ENCODE measurements at regions not wholly inside any gene's neighbourhood (a gene's known extent, or its start where the extent isn't known, plus 50 kb on each side); places are given as distances from the start of the nearest gene placed in this dataset.

GRCh38 chr14:62436261-62436660 is 609.0 kb downstream of the KCNH5 start:
- H3K27ac ChIP-seq (ENCODE audit: insufficient read depth, low read depth, low read length, poor library complexity, severe bottlenecking), result no peak overlapping the region
- H3K27me3 ChIP-seq (ENCODE audit: control insufficient read depth, insufficient read depth, low read length, poor library complexity, severe bottlenecking), result no peaks in the 10 kb centered on the region
- 53% methylated on average over 2 of the region's 2 CpGs for WGBS, 2 experiments
- no peaks in the 10 kb centered on the region for H3K4me1 ChIP-seq (ENCODE audit: control insufficient read depth, insufficient read depth, low read length)
- H3K9me3 ChIP-seq (ENCODE audit: control insufficient read depth, low read length), result peaks cover 6% of the 10 kb centered on the region
- H3K36me3 ChIP-seq (ENCODE audit: control insufficient read depth, insufficient read depth, low read length), result no peaks in the 10 kb centered on the region
- no peak overlapping the region for H3K4me3 ChIP-seq (ENCODE audit: insufficient read depth, low read depth, low read length)

GRCh38 chr14:62439210-62439609 is 606.0 kb downstream of the KCNH5 start:
- Histone ChIP-seq H3K4me1 (ENCODE audit: control insufficient read depth, insufficient read depth, low read length) (no peaks in the 10 kb centered on the region), H3K4me3 (ENCODE audit: insufficient read depth, low read depth, low read length) (no peak overlapping the region), H3K27me3 (ENCODE audit: control insufficient read depth, insufficient read depth, low read length, poor library complexity, severe bottlenecking) (no peaks in the 10 kb centered on the region), H3K36me3 (ENCODE audit: control insufficient read depth, insufficient read depth, low read length) (no peaks in the 10 kb centered on the region), H3K9me3 (ENCODE audit: control insufficient read depth, low read length) (peaks cover 6% of the 10 kb centered on the region), H3K27ac (ENCODE audit: insufficient read depth, low read depth, low read length, poor library complexity, severe bottlenecking) (no peak overlapping the region)
- 88 to 92% methylated on average over 2 of the region's 2 CpGs for WGBS, 2 experiments

- Histone ChIP-seq H3K9me3 (ENCODE audit: control insufficient read depth, low read length) (peaks cover 6% of the 10 kb centered on the region), H3K27ac (ENCODE audit: insufficient read depth, low read depth, low read length, poor library complexity, severe bottlenecking) (no peak overlapping the region), H3K4me3 (ENCODE audit: insufficient read depth, low read depth, low read length) (no peak overlapping the region), H3K4me1 (ENCODE audit: control insufficient read depth, insufficient read depth, low read length) (no peaks in the 10 kb centered on the region), H3K36me3 (ENCODE audit: control insufficient read depth, insufficient read depth, low read length) (no peaks in the 10 kb centered on the region), H3K27me3 (ENCODE audit: control insufficient read depth, insufficient read depth, low read length, poor library complexity, severe bottlenecking) (no peaks in the 10 kb centered on the region)
- WGBS, 2 experiments, result 91 to 92% methylated on average over 3 of the region's 3 CpGs
Observed at GRCh38 chr14:62443796-62444195, 601.5 kb downstream of the KCNH5 start.

- no peak overlapping the region for H3K4me3 ChIP-seq (ENCODE audit: insufficient read depth, low read depth, low read length)
- H3K4me1 ChIP-seq (ENCODE audit: control insufficient read depth, insufficient read depth, low read length), result no peaks in the 10 kb centered on the region
- whole genome bisulfite sequencing, 2 experiments, result 60 to 68% methylated on average over 4 of the region's 4 CpGs
- H3K36me3 ChIP-seq (ENCODE audit: control insufficient read depth, insufficient read depth, low read length), result no peaks in the 10 kb centered on the region
- H3K27ac ChIP-seq (ENCODE audit: insufficient read depth, low read depth, low read length, poor library complexity, severe bottlenecking), result no peak overlapping the region
- H3K27me3 ChIP-seq (ENCODE audit: control insufficient read depth, insufficient read depth, low read length, poor library complexity, severe bottlenecking), result no peaks in the 10 kb centered on the region
- H3K9me3 ChIP-seq (ENCODE audit: control insufficient read depth, low read length), result no peaks in the 10 kb centered on the region
Observed at GRCh38 chr14:62445570-62445969, 599.7 kb downstream of the KCNH5 start.

GRCh38 chr14:62451221-62451620 is 594.0 kb downstream of the KCNH5 start:
- H3K36me3 ChIP-seq (ENCODE audit: control insufficient read depth, insufficient read depth, low read length), result no peaks in the 10 kb centered on the region
- no peak overlapping the region for H3K4me3 ChIP-seq (ENCODE audit: insufficient read depth, low read depth, low read length)
- no peaks in the 10 kb centered on the region for H3K9me3 ChIP-seq (ENCODE audit: control insufficient read depth, low read length)
- no peak overlapping the region for H3K27ac ChIP-seq (ENCODE audit: insufficient read depth, low read depth, low read length, poor library complexity, severe bottlenecking)
- 94 to 97% methylated on average over 3 of the region's 3 CpGs for WGBS, 2 experiments
- no peaks in the 10 kb centered on the region for H3K4me1 ChIP-seq (ENCODE audit: control insufficient read depth, insufficient read depth, low read length)
- H3K27me3 ChIP-seq (ENCODE audit: control insufficient read depth, insufficient read depth, low read length, poor library complexity, severe bottlenecking), result no peaks in the 10 kb centered on the region

- Histone ChIP-seq H3K4me3 (ENCODE audit: insufficient read depth, low read depth, low read length) (no peak overlapping the region), H3K36me3 (ENCODE audit: control insufficient read depth, insufficient read depth, low read length) (no peaks in the 10 kb centered on the region), H3K9me3 (ENCODE audit: control insufficient read depth, low read length) (no peaks in the 10 kb centered on the region), H3K27me3 (ENCODE audit: control insufficient read depth, insufficient read depth, low read length, poor library complexity, severe bottlenecking) (no peaks in the 10 kb centered on the region), H3K27ac (ENCODE audit: insufficient read depth, low read depth, low read length, poor library complexity, severe bottlenecking) (no peak overlapping the region), H3K4me1 (ENCODE audit: control insufficient read depth, insufficient read depth, low read length) (no peaks in the 10 kb centered on the region)
- 100% methylated on average over 1 to 2 of the region's 2 CpGs for WGBS, 2 experiments
Observed at GRCh38 chr14:62453226-62453625, 592.0 kb downstream of the KCNH5 start.

- no peak overlapping the region for H3K4me3 ChIP-seq (ENCODE audit: insufficient read depth, low read depth, low read length)
- no peaks in the 10 kb centered on the region for H3K36me3 ChIP-seq (ENCODE audit: control insufficient read depth, insufficient read depth, low read length)
- no peaks in the 10 kb centered on the region for H3K4me1 ChIP-seq (ENCODE audit: control insufficient read depth, insufficient read depth, low read length)
- H3K27me3 ChIP-seq (ENCODE audit: control insufficient read depth, insufficient read depth, low read length, poor library complexity, severe bottlenecking), result no peaks in the 10 kb centered on the region
- 96% methylated on average over 3 of the region's 3 CpGs for WGBS, 2 experiments
- no peaks in the 10 kb centered on the region for H3K9me3 ChIP-seq (ENCODE audit: control insufficient read depth, low read length)
- H3K27ac ChIP-seq (ENCODE audit: insufficient read depth, low read depth, low read length, poor library complexity, severe bottlenecking), result no peak overlapping the region
Observed at GRCh38 chr14:62455446-62455845, 589.8 kb downstream of the KCNH5 start.

- no peaks in the 10 kb centered on the region for H3K9me3 ChIP-seq (ENCODE audit: control insufficient read depth, low read length)
- H3K27me3 ChIP-seq (ENCODE audit: control insufficient read depth, insufficient read depth, low read length, poor library complexity, severe bottlenecking), result no peaks in the 10 kb centered on the region
- 92 to 97% methylated on average over 3 to 4 of the region's 4 CpGs for WGBS, 2 experiments
- H3K36me3 ChIP-seq (ENCODE audit: control insufficient read depth, insufficient read depth, low read length), result no peaks in the 10 kb centered on the region
- H3K4me3 ChIP-seq (ENCODE audit: insufficient read depth, low read depth, low read length), result no peak overlapping the region
- H3K27ac ChIP-seq (ENCODE audit: insufficient read depth, low read depth, low read length, poor library complexity, severe bottlenecking), result no peak overlapping the region
- no peaks in the 10 kb centered on the region for H3K4me1 ChIP-seq (ENCODE audit: control insufficient read depth, insufficient read depth, low read length)
Observed at GRCh38 chr14:62462988-62463387, 582.3 kb downstream of the KCNH5 start.

- H3K27ac ChIP-seq (ENCODE audit: insufficient read depth, low read depth, low read length, poor library complexity, severe bottlenecking), result no peak overlapping the region
- H3K9me3 ChIP-seq (ENCODE audit: control insufficient read depth, low read length), result no peaks in the 10 kb centered on the region
- 95 to 96% methylated on average over 1 of the region's 1 CpG for WGBS, 2 experiments
- no peaks in the 10 kb centered on the region for H3K4me1 ChIP-seq (ENCODE audit: control insufficient read depth, insufficient read depth, low read length)
- no peaks in the 10 kb centered on the region for H3K36me3 ChIP-seq (ENCODE audit: control insufficient read depth, insufficient read depth, low read length)
- no peaks in the 10 kb centered on the region for H3K27me3 ChIP-seq (ENCODE audit: control insufficient read depth, insufficient read depth, low read length, poor library complexity, severe bottlenecking)
- H3K4me3 ChIP-seq (ENCODE audit: insufficient read depth, low read depth, low read length), result no peak overlapping the region
Observed at GRCh38 chr14:62468946-62469345, 576.3 kb downstream of the KCNH5 start.

- no peaks in the 10 kb centered on the region for H3K9me3 ChIP-seq (ENCODE audit: control insufficient read depth, low read length)
- H3K27me3 ChIP-seq (ENCODE audit: control insufficient read depth, insufficient read depth, low read length, poor library complexity, severe bottlenecking), result no peaks in the 10 kb centered on the region
- no peaks in the 10 kb centered on the region for H3K4me1 ChIP-seq (ENCODE audit: control insufficient read depth, insufficient read depth, low read length)
- H3K4me3 ChIP-seq (ENCODE audit: insufficient read depth, low read depth, low read length), result no peak overlapping the region
- 91 to 95% methylated on average over 4 of the region's 4 CpGs for WGBS, 2 experiments
- no peak overlapping the region for H3K27ac ChIP-seq (ENCODE audit: insufficient read depth, low read depth, low read length, poor library complexity, severe bottlenecking)
- H3K36me3 ChIP-seq (ENCODE audit: control insufficient read depth, insufficient read depth, low read length), result no peaks in the 10 kb centered on the region
Observed at GRCh38 chr14:62470935-62471334, 574.3 kb downstream of the KCNH5 start.

- WGBS, 2 experiments, result no CpG with 5 or more reads among the region's 1 CpG
- no peak overlapping the region for H3K27ac ChIP-seq (ENCODE audit: insufficient read depth, low read depth, low read length, poor library complexity, severe bottlenecking)
- no peak overlapping the region for H3K4me3 ChIP-seq (ENCODE audit: insufficient read depth, low read depth, low read length)
- no peaks in the 10 kb centered on the region for H3K27me3 ChIP-seq (ENCODE audit: control insufficient read depth, insufficient read depth, low read length, poor library complexity, severe bottlenecking)
- no peaks in the 10 kb centered on the region for H3K4me1 ChIP-seq (ENCODE audit: control insufficient read depth, insufficient read depth, low read length)
- H3K9me3 ChIP-seq (ENCODE audit: control insufficient read depth, low read length), result no peaks in the 10 kb centered on the region
- no peaks in the 10 kb centered on the region for H3K36me3 ChIP-seq (ENCODE audit: control insufficient read depth, insufficient read depth, low read length)
Observed at GRCh38 chr14:62491146-62491545, 554.1 kb downstream of the KCNH5 start.

Measured in ectodermal cell (in vitro differentiated cells).